Keratinocyte (primary cell): ENCODE measurements at regions not wholly inside any gene's neighbourhood (a gene's known extent, or its start where the extent isn't known, plus 50 kb on each side); places are given as distances from the start of the nearest gene placed in this dataset.

Experiments
- DNase-seq: peaks from one replicate; pipeline ENCODE4 v3.0.0-alpha.2; 2011; ENCODE audit warnings: low read depth, missing footprints, low spot score
- FAIRE-seq: peaks from 2 replicates; lab custom pipeline; 2011; peaks lifted over from hg19 to GRCh38; lab: Jason Lieb, UNC
- H2AFZ ChIP-seq: 2 replicates; pipeline ENCODE4 v1.6.0; 2012; ENCODE audit warnings: low read length, control low read depth, inconsistent platforms; ENCODE audit not compliant: control insufficient read depth
- H3K27ac ChIP-seq: 2 replicates; pipeline ENCODE4 v1.5.1; 2011; ENCODE audit warnings: low read length; ENCODE audit not compliant: control insufficient read depth, insufficient read depth
- H3K27me3 ChIP-seq: 3 replicates; pipeline ENCODE4 v1.6.0; 2011; ENCODE audit warnings: low read length; ENCODE audit not compliant: control insufficient read depth, insufficient read depth; ENCODE audit errors: extremely low read depth
- H3K36me3 ChIP-seq, 2 experiments: 2 replicates in 1 of 2; 3 replicates in 1 of 2; pipeline ENCODE4 v1.5.1; 2011; ENCODE audit warnings: low read length in 2 of 2, mild to moderate bottlenecking in 1 of 2; ENCODE audit not compliant: control insufficient read depth in 2 of 2, insufficient read depth in 2 of 2; ENCODE audit errors: extremely low read depth in 1 of 2
- H3K4me1 ChIP-seq: 3 replicates; pipeline ENCODE4 v1.5.1; 2011; ENCODE audit warnings: low read length; ENCODE audit not compliant: control insufficient read depth, insufficient read depth; ENCODE audit errors: extremely low read depth
- H3K4me2 ChIP-seq: 3 replicates; pipeline ENCODE4 v1.6.0; 2011; ENCODE audit warnings: low read depth, low read length; ENCODE audit not compliant: control insufficient read depth, insufficient read depth; ENCODE audit errors: extremely low read depth
- H3K4me3 ChIP-seq, 3 experiments: fragments of 200-600 bp in 1 of 3; sonication (generic) in 1 of 3; 2 replicates in 2 of 3; 3 replicates in 1 of 3; pipeline ENCODE4 v1.5.1; 2011 to 2016; ENCODE audit warnings: low read length in 3 of 3, mild to moderate bottlenecking in 3 of 3, control low read depth in 2 of 3, inconsistent platforms in 1 of 3, low read depth in 1 of 3, mixed read lengths in 1 of 3, mixed run types in 1 of 3, moderate library complexity in 1 of 3; ENCODE audit not compliant: control insufficient read depth in 2 of 3, insufficient read depth in 2 of 3; ENCODE audit errors: extremely low read depth in 1 of 3
- H3K79me2 ChIP-seq: 2 replicates; pipeline ENCODE4 v1.6.0; 2012; ENCODE audit warnings: low read length; ENCODE audit not compliant: control insufficient read depth, insufficient read depth
- H3K9ac ChIP-seq: 3 replicates; pipeline ENCODE4 v1.6.0; 2011; ENCODE audit warnings: low read length; ENCODE audit not compliant: control insufficient read depth, insufficient read depth; ENCODE audit errors: extremely low read depth
- H3K9me1 ChIP-seq: 3 replicates; pipeline ENCODE4 v1.6.0; 2011; ENCODE audit warnings: low read length; ENCODE audit not compliant: control insufficient read depth, insufficient read depth; ENCODE audit errors: extremely low read depth
- H3K9me3 ChIP-seq: 2 replicates; pipeline ENCODE4 v1.5.1; 2012; ENCODE audit warnings: low read depth, low read length; ENCODE audit not compliant: control insufficient read depth
- H4K20me1 ChIP-seq: 3 replicates; pipeline ENCODE4 v1.6.0; 2011; ENCODE audit warnings: low read length; ENCODE audit not compliant: control insufficient read depth, insufficient read depth; ENCODE audit errors: extremely low read depth
- EZH2 ChIP-seq: IDR thresholded peaks from one replicate; pipeline ENCODE4 v1.6.1; 2012; ENCODE audit warnings: inconsistent platforms, mild to moderate bottlenecking, low read length, moderate library complexity
- dilution Hi-C: fragments of 300-500 bp; cut with MboI; formaldehyde crosslinking; loops from one replicate; pipeline ENCODE4 v1.7.0; 2020; ENCODE audit warnings: low sequenced_read_pairs; ENCODE audit not compliant: extremely low pct_ligation_motif_present
- TF ChIP-seq, protein P1 (sequence below), 3 experiments: IDR thresholded peaks in 1 of 3; conservative IDR thresholded peaks in 1 of 3; optimal IDR thresholded peaks in 1 of 3; 2 replicates in 2 of 3; 3 replicates in 1 of 3; pipeline versions ENCODE3 to v1.5.1; 2011; ENCODE audit warnings: low read length in 3 of 3, mild to moderate bottlenecking in 3 of 3, moderate library complexity in 2 of 3, control low read depth in 1 of 3, inconsistent platforms in 1 of 3; ENCODE audit not compliant: insufficient read depth in 2 of 3; ENCODE audit errors: extremely low read depth in 1 of 3

DNA sequence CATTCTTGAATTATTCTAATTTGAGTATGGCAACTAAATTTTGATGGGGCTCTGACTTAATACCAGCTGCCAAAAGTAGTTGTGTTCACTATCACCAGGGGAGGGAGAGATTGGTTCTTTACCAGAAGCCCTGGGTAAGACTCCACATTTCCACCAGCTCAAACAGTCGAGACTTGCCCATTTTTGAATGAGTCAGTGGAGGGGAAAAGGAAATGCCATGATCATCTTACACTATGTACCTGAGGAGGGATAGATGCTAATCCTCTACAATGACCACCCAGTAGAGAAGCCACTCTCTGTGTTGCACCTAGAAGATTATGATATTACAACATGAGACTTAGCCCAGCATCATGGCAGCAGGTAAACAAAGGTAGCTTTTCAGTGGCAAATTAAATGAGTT lies 77.0 kb upstream of the SGK1 start:
- H3K9me3 ChIP-seq: no peaks in the 10 kb centered on the region
- H3K36me3 ChIP-seq: no peaks in the 10 kb centered on the region
- H2AFZ ChIP-seq: peak overlapping the region; percentile 50
- no peak overlapping the region for H3K4me3 ChIP-seq
- FAIRE-seq: peak; percentile 95
- dilution Hi-C loops: no loop called here
- no peaks in the 10 kb centered on the region for H3K9me1 ChIP-seq
- no peak for TF ChIP-seq EZH2
- TF ChIP-seq, protein P1, sequence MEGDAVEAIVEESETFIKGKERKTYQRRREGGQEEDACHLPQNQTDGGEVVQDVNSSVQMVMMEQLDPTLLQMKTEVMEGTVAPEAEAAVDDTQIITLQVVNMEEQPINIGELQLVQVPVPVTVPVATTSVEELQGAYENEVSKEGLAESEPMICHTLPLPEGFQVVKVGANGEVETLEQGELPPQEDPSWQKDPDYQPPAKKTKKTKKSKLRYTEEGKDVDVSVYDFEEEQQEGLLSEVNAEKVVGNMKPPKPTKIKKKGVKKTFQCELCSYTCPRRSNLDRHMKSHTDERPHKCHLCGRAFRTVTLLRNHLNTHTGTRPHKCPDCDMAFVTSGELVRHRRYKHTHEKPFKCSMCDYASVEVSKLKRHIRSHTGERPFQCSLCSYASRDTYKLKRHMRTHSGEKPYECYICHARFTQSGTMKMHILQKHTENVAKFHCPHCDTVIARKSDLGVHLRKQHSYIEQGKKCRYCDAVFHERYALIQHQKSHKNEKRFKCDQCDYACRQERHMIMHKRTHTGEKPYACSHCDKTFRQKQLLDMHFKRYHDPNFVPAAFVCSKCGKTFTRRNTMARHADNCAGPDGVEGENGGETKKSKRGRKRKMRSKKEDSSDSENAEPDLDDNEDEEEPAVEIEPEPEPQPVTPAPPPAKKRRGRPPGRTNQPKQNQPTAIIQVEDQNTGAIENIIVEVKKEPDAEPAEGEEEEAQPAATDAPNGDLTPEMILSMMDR (optimal IDR thresholded peaks at IDR 0.05 in 1 of 3, IDR thresholded peaks at IDR 0.05 in 1 of 3, conservative IDR thresholded peaks at IDR 0.05 in 1 of 3; ENCODE audit: extremely low read depth in 1 of 3, insufficient read depth in 2 of 3, low read length in 3 of 3): peak in 1 of 3 experiments; percentile 7
- peak overlapping the region; percentile 42 for H3K4me2 ChIP-seq
- no peaks in the 10 kb centered on the region for H4K20me1 ChIP-seq
- no peak for DNase-seq
- peaks cover 26% of the 10 kb centered on the region for H3K4me1 ChIP-seq
- peak overlapping the region; percentile 50 for H3K27ac ChIP-seq
- H3K27me3 ChIP-seq: no peaks in the 10 kb centered on the region
- no peaks in the 10 kb centered on the region for H3K79me2 ChIP-seq
- H3K9ac ChIP-seq: no peak overlapping the region

DNA sequence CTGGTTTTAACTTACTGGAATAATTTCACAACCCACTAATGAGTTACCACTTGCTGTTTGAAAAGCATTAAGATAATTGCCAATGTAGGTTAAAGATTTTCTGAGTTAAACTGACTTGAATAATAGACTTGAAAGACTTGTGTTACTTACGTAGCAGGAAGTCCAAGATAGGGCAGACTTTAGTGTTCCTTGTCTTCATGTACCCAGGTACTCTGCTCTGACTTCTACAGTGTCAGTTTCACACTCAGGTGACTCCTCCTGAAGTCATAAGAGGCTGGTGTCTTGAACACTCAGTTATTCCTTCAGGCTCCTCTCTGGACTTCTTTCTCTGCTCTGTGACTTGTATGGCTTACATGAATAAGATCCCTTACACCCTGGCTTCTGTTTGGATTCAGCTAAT lies 76.3 kb upstream of the SGK1 start:
- Histone ChIP-seq H2AFZ (peak overlapping the region; percentile 50), H3K27ac (peak overlapping the region; percentile 50), H4K20me1 (no peaks in the 10 kb centered on the region), H3K36me3 (no peaks in the 10 kb centered on the region), H3K27me3 (no peaks in the 10 kb centered on the region), H3K4me2 (no peak overlapping the region), H3K9ac (no peak overlapping the region), H3K9me1 (no peaks in the 10 kb centered on the region), H3K9me3 (no peaks in the 10 kb centered on the region), H3K4me1 (peaks cover 30% of the 10 kb centered on the region), H3K79me2 (no peaks in the 10 kb centered on the region), H3K4me3 (no peak overlapping the region)
- dilution Hi-C loops: no loop called here
- DNase-seq (no peak), FAIRE-seq (peak; percentile 84)
- TF ChIP-seq, protein P1 (optimal IDR thresholded peaks at IDR 0.05 in 1 of 3, IDR thresholded peaks at IDR 0.05 in 1 of 3, conservative IDR thresholded peaks at IDR 0.05 in 1 of 3; ENCODE audit: extremely low read depth in 1 of 3, insufficient read depth in 2 of 3, low read length in 3 of 3): no peak
- no peak for TF ChIP-seq EZH2
